ENCODE measurements at regions not wholly inside any gene's neighbourhood (a gene's known extent, or its start where the extent isn't known, plus 50 kb on each side); places are given as distances from the start of the nearest gene placed in this dataset.
"Not testable (repeated sequence)": the region's sequence is repeated elsewhere in the genome, so short reads cannot be mapped to it uniquely, and the experiment has no call there.

DNA sequence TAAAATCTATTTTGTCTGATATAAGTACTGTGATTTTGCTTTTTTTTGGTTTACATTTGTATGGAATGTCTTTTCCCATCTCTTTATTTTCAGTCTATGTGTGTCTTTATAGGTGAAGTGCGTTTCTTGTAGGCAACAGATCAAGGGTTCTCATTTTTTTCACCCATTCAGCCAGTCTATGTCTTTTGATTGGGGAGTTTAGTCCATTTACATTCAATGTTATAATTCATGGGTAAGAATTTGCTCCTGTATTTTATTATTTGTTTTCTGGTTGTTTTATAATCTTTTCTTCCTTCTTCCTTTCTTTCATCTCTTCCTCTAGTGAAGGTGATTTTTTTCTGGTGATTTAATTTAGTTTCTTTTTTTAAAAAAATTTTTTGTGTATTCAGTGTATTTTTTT is 104.8 kb upstream of the TMEM229A start:
- TF ChIP-seq, protein P1, sequence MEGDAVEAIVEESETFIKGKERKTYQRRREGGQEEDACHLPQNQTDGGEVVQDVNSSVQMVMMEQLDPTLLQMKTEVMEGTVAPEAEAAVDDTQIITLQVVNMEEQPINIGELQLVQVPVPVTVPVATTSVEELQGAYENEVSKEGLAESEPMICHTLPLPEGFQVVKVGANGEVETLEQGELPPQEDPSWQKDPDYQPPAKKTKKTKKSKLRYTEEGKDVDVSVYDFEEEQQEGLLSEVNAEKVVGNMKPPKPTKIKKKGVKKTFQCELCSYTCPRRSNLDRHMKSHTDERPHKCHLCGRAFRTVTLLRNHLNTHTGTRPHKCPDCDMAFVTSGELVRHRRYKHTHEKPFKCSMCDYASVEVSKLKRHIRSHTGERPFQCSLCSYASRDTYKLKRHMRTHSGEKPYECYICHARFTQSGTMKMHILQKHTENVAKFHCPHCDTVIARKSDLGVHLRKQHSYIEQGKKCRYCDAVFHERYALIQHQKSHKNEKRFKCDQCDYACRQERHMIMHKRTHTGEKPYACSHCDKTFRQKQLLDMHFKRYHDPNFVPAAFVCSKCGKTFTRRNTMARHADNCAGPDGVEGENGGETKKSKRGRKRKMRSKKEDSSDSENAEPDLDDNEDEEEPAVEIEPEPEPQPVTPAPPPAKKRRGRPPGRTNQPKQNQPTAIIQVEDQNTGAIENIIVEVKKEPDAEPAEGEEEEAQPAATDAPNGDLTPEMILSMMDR (IDR thresholded peaks at IDR 0.05; ENCODE audit: low read depth, low read length): no peak
- no peak for DNase-seq (ENCODE audit: low read depth in 2 of 2)
- H3K4me3 ChIP-seq (replicated peaks in 1 of 2; ENCODE audit: low read depth in 2 of 2, low read length in 2 of 2): no peak overlapping the region

GRCh38 chr7:124124201-124124600 is 91.3 kb upstream of the TMEM229A start:
- TF ChIP-seq, protein P1 (IDR thresholded peaks at IDR 0.05; ENCODE audit: low read depth, low read length): no peak
- H3K4me3 ChIP-seq (replicated peaks in 1 of 2; ENCODE audit: low read depth in 2 of 2, low read length in 2 of 2): no peak overlapping the region

DNA sequence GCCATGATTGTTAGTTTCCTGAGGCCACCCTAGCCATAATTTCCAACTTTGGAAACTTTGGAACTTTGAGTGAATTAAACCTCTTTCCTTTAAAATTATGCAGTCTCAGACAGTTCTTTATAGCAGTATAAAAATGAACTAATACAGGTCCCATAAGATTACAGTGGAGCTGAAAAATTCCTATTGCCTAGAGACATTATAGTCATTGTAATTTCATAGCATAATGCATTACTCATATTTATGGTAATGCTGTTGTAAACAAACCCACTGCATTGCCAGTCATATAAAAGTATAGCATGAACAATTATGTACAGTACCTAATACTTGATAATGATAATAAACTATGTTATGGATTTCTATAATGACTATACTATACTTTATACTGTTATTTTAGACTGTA is 88.0 kb upstream of the TMEM229A start:
- no peak overlapping the region for H3K4me3 ChIP-seq (replicated peaks in 1 of 2; ENCODE audit: low read depth in 2 of 2, low read length in 2 of 2)
- DNase-seq (ENCODE audit: low read depth in 2 of 2): no peak
- TF ChIP-seq, protein P1 (IDR thresholded peaks at IDR 0.05; ENCODE audit: low read depth, low read length): no peak

More at GRCh38 chr7:124124201-124124600, 91.3 kb upstream of the TMEM229A start:
- DNase-seq (ENCODE audit: low read depth in 2 of 2): no peak

DNA sequence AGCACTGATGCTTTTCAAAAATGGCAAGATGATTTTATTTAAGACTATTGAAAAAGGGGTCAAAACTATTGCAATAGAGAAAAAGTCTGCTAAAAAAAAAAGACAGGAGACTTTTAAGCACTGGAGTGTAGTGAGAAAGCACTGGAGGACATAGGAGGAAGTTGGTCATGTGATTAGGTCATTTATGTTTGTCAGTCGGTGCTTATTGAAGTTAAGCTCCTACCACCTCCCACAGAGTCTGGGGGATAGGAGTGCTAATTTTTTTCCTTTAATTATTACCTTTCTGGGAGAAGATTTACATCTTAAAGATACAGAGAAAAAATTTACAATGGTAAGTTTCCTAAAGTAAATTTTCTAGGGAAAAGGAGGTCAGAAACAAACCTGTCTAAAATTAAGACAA is 80.2 kb upstream of the TMEM229A start:
- DNase-seq (ENCODE audit: low read depth in 2 of 2): no peak
- TF ChIP-seq, protein P1 (IDR thresholded peaks at IDR 0.05; ENCODE audit: low read depth, low read length): no peak
- H3K4me3 ChIP-seq (replicated peaks in 1 of 2; ENCODE audit: low read depth in 2 of 2, low read length in 2 of 2): no peak overlapping the region

DNA sequence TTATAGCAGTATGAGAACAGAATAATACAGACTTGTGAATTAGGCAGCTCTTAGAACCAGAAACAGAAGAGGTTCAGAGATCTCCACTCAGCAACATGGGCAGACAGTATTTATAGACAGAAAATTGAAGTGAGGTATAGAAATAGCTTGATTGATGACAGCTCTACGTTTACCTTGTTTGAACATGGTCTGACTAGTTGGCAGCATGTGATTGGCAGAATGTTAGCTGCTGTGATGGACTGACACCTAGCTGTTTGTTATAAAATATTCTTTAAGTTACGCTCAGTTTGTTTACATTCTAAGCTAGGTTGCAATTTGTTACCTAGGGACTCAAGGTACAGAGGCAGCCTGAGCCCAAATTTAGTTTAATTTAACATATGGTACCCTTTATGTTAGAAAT is 73.7 kb upstream of the TMEM229A start:
- no peak overlapping the region for H3K4me3 ChIP-seq (replicated peaks in 1 of 2; ENCODE audit: low read depth in 2 of 2, low read length in 2 of 2)

DNA sequence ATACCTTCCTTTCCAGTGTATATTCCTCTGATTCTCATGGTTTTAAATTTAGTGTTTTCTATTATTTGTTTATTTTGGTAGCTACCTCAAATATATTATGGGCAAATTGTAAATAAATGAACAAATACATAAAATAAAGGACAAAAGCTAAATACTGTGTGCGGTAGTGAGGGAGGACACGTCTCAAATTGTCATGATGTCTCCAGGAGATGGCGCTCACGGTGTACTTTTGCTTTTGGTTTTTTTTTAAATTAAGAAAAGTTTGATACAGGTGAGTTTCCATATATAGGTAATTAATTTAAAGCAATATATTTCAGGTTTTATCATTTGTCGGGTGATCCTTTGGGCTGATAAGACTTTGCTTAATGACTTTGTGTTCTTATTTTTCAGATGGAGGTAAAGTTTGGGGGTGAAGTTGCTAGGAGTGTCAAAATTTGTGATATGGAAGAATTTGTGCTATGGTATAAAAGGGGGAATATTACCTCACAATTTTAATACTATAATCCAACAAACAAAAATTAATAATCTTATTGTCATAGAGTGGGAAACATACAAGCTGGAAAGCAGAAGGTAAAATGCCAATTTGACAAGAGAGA is 68.4 kb upstream of the TMEM229A start:
- TF ChIP-seq, protein P1 (IDR thresholded peaks at IDR 0.05; ENCODE audit: low read depth, low read length): peak; percentile 31
- H3K4me3 ChIP-seq (replicated peaks in 1 of 2; ENCODE audit: low read depth in 2 of 2, low read length in 2 of 2): no peak overlapping the region
- DNase-seq (ENCODE audit: low read depth in 2 of 2): peak; percentile 30 to 43

More for the DNA sequence above, 73.7 kb upstream of the TMEM229A start:
- TF ChIP-seq, protein P1 (IDR thresholded peaks at IDR 0.05; ENCODE audit: low read depth, low read length): no peak
- DNase-seq (ENCODE audit: low read depth in 2 of 2): no peak

DNA sequence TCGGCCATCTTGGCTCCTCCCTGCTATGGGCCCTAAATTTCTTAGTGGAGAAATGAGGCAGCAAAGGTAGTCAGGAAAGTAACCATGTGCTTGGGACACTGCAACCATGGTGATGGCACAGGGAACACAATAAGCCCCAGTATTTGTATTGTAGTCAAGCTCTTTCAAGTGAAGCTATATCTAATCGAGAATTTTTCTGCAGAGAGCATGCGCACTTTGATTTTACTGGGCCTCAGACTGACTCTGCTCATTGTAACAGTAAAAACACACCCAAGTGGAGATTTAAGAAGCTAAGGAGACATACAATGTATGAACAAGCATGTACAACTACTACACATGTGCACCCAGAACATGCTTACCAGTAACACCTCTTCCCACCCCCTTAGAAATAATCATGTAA is 67.3 kb upstream of the TMEM229A start:
- DNase-seq (ENCODE audit: low read depth in 2 of 2): no peak
- H3K4me3 ChIP-seq (replicated peaks in 1 of 2; ENCODE audit: low read depth in 2 of 2, low read length in 2 of 2): no peak overlapping the region
- TF ChIP-seq, protein P1 (IDR thresholded peaks at IDR 0.05; ENCODE audit: low read depth, low read length): no peak

DNA sequence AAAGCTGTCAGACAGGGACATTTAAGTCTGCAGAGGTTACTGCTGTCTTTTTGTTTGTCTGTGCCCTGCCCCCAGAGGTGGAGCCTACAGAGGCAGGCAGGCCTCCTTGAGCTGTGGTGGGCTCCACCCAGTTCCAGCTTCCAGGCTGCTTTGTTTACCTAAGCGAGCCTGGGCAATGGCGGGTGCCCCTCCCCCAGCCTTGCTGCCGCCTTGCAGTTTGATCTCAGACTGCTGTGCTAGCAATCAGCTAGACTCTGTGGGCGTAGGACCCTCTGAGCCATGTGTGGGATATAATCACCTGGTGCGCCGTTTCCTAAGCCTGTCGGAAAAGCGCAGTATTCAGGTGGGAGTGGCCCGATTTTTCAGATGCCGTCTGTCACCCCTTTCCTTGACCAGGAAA is 66.7 kb upstream of the TMEM229A start:
- not testable (repeated sequence) for DNase-seq (ENCODE audit: low read depth in 2 of 2); H3K4me3 ChIP-seq (replicated peaks in 1 of 2; ENCODE audit: low read depth in 2 of 2, low read length in 2 of 2)
